CD14-positive monocyte (primary cell): ENCODE measurements at regions not wholly inside any gene's neighbourhood (a gene's known extent, or its start where the extent isn't known, plus 50 kb on each side); places are given as distances from the start of the nearest gene placed in this dataset.

Experiments
- DNase-seq, 3 donors: peaks; one replicate each; pipeline ENCODE4 v3.0.0-alpha.2; 2011 to 2022
- H2AFZ ChIP-seq: 2 replicates; pipeline ENCODE4 v1.6.0; 2012; ENCODE audit warnings: mild to moderate bottlenecking, low read depth, low read length, inconsistent platforms; ENCODE audit not compliant: insufficient read depth, poor library complexity, severe bottlenecking
- H3K27ac ChIP-seq, 2 donors: 1 replicate in 1 of 2; 2 replicates in 1 of 2; pipeline ENCODE4 v1.5.1; 2012 to 2013; ENCODE audit warnings: low read length in 2 of 2, control low read depth in 1 of 2, inconsistent platforms in 1 of 2, low read depth in 1 of 2, mild to moderate bottlenecking in 1 of 2
- H3K27me3 ChIP-seq, 2 donors: one replicate each; pipeline versions ENCODE4 v1.6.0 to v1.6.1; 2011 to 2013; ENCODE audit warnings: low read length in 2 of 2; ENCODE audit not compliant: control insufficient read depth in 2 of 2, insufficient read depth in 2 of 2
- H3K36me3 ChIP-seq, 2 donors: replicated peaks in 1 of 2; 1 replicate in 1 of 2; 2 replicates in 1 of 2; pipeline versions ENCODE4 v1.5.1 to v1.6.1; 2012 to 2013; ENCODE audit warnings: low read length in 2 of 2, control low read depth in 1 of 2, inconsistent platforms in 1 of 2, mild to moderate bottlenecking in 1 of 2; ENCODE audit not compliant: insufficient read depth in 2 of 2, control insufficient read depth in 1 of 2
- H3K4me1 ChIP-seq, 2 donors: 1 replicate in 1 of 2; 2 replicates in 1 of 2; pipeline versions ENCODE4 v1.5.1 to v1.6.1; 2012 to 2013; ENCODE audit warnings: low read length in 2 of 2, control low read depth in 1 of 2, inconsistent platforms in 1 of 2, mild to moderate bottlenecking in 1 of 2, moderate library complexity in 1 of 2; ENCODE audit not compliant: insufficient read depth in 2 of 2, control insufficient read depth in 1 of 2
- H3K4me2 ChIP-seq: replicated peaks from 2 replicates; pipeline ENCODE3; 2012; ENCODE audit warnings: low read length, moderate library complexity, mild to moderate bottlenecking; ENCODE audit not compliant: poor library complexity, severe bottlenecking; ENCODE audit errors: extremely low read depth
- H3K4me3 ChIP-seq, 3 experiments: fragments of 200-600 bp in 1 of 3; sonication (generic) in 1 of 3; replicated peaks in 1 of 3; 1 replicate in 2 of 3; 2 replicates in 1 of 3; pipeline ENCODE4 v1.5.1; 2011 to 2013; ENCODE audit warnings: low read length in 3 of 3, mild to moderate bottlenecking in 3 of 3, control low read depth in 2 of 3, low read depth in 2 of 3, inconsistent platforms in 1 of 3, moderate library complexity in 1 of 3
- H3K79me2 ChIP-seq: 2 replicates; pipeline ENCODE4 v1.6.0; 2012; ENCODE audit warnings: mild to moderate bottlenecking, control low read depth, inconsistent platforms, low read length, moderate library complexity; ENCODE audit not compliant: insufficient read depth
- H3K9ac ChIP-seq: 2 replicates; pipeline ENCODE4 v1.6.0; 2017; ENCODE audit warnings: low read length, mild to moderate bottlenecking; ENCODE audit not compliant: insufficient read depth, poor library complexity, severe bottlenecking
- H3K9me3 ChIP-seq, 2 donors: replicated peaks in 1 of 2; 1 replicate in 1 of 2; 2 replicates in 1 of 2; pipeline versions ENCODE4 v1.5.1 to v1.6.1; 2012 to 2013; ENCODE audit warnings: low read length in 2 of 2, control low read depth in 1 of 2; ENCODE audit not compliant: control insufficient read depth in 1 of 2, insufficient read depth in 1 of 2
- H4K20me1 ChIP-seq: 2 replicates; pipeline ENCODE4 v1.6.0; 2012; ENCODE audit warnings: mild to moderate bottlenecking, low read length, control low read depth, moderate library complexity; ENCODE audit not compliant: insufficient read depth
- H3K27ac Mint-ChIP-seq, 7 donors: one replicate each; pipeline ENCODE4 v1.8.0; 2020; ENCODE audit warnings: mild to moderate bottlenecking in 7 of 7, mixed read lengths in 7 of 7, moderate library complexity in 6 of 7, inconsistent platforms in 2 of 7
- H3K27me3 Mint-ChIP-seq, 3 donors: one replicate each; pipeline ENCODE4 v1.8.0; 2021 to 2022; ENCODE audit warnings: low read depth in 3 of 3, mild to moderate bottlenecking in 3 of 3, mixed read lengths in 3 of 3, moderate library complexity in 3 of 3, inconsistent platforms in 1 of 3
- H3K36me3 Mint-ChIP-seq, 2 donors: one replicate each; pipeline ENCODE4 v1.8.0; 2020; ENCODE audit warnings: mixed read lengths in 2 of 2, inconsistent platforms in 1 of 2, mild to moderate bottlenecking in 1 of 2
- H3K4me1 Mint-ChIP-seq: one replicate; pipeline ENCODE4 v1.8.0; 2020; ENCODE audit warnings: mild to moderate bottlenecking, mixed read lengths
- H3K4me3 Mint-ChIP-seq, 2 donors: one replicate each; pipeline ENCODE4 v1.8.0; 2020; ENCODE audit warnings: mild to moderate bottlenecking in 2 of 2, mixed read lengths in 2 of 2, moderate library complexity in 1 of 2
- H3K9me3 Mint-ChIP-seq, 7 donors: one replicate each; pipeline ENCODE4 v1.8.0; 2020 to 2022; ENCODE audit warnings: mixed read lengths in 7 of 7, mild to moderate bottlenecking in 6 of 7, moderate library complexity in 6 of 7, inconsistent platforms in 2 of 7
- CTCF ChIP-seq: fragments of 200-600 bp; IDR thresholded peaks from one replicate; pipeline ENCODE4 v1.8.0; 2022; ENCODE audit warnings: antibody characterized with exemption, mild to moderate bottlenecking
- WGBS: methylation state at CpG from one replicate; pipeline ENCODE4 v1.1.5; 2013; ENCODE audit warnings: missing lambda C conversion rate; ENCODE audit not compliant: insufficient coverage; 5-methylcytosine and 5-hydroxymethylcytosine counted together
- intact Hi-C, 2 donors: fragments of 100-400 bp; cut with micrococcal nuclease; formaldehyde crosslinking; loops; one replicate each; pipeline versions ENCODE4 v1.15.0 to v1.15.1; 2023

GRCh38 chr2:199057936-199058335 lies 399.8 kb downstream of the SATB2 start:
- no peaks in the 10 kb centered on the region for H3K4me1 Mint-ChIP-seq
- peaks cover 2 to 11% (median 6%) of the 10 kb centered on the region in 7 donors for H3K9me3 Mint-ChIP-seq
- no peaks in the 10 kb centered on the region for H4K20me1 ChIP-seq
- H3K36me3 ChIP-seq: no peaks in the 10 kb centered on the region
- H3K4me3 ChIP-seq: no peak overlapping the region
- H3K4me1 ChIP-seq: no peaks in the 10 kb centered on the region
- no peaks in the 10 kb centered on the region for H3K9me3 ChIP-seq
- WGBS: no CpG with 5 or more reads among the region's 2 CpGs
- H3K27ac ChIP-seq: no peak overlapping the region
- H3K79me2 ChIP-seq: no peaks in the 10 kb centered on the region
- TF ChIP-seq CTCF: no peak
- H3K4me3 Mint-ChIP-seq: no peak overlapping the region
- intact Hi-C loops: no loop called here
- no peaks in the 10 kb centered on the region for H3K27me3 ChIP-seq
- no peaks in the 10 kb centered on the region for H3K36me3 Mint-ChIP-seq
- H3K27ac Mint-ChIP-seq: no peak overlapping the region
- DNase-seq: no peak
- no peak overlapping the region for H3K9ac ChIP-seq
- H3K27me3 Mint-ChIP-seq: peaks cover 0 to 2% (median 0%) of the 10 kb centered on the region in 3 donors
- no peak overlapping the region for H3K4me2 ChIP-seq
- no peak overlapping the region for H2AFZ ChIP-seq

- WGBS: no CpG with 5 or more reads among the region's 2 CpGs
- TF ChIP-seq CTCF: no peak
- Histone ChIP-seq H3K79me2 (no peaks in the 10 kb centered on the region), H3K9me3 (no peaks in the 10 kb centered on the region), H3K9ac (no peak overlapping the region), H3K4me3 (no peak overlapping the region), H3K4me2 (no peak overlapping the region), H3K4me1 (no peaks in the 10 kb centered on the region), H3K27me3 (no peaks in the 10 kb centered on the region), H3K36me3 (no peaks in the 10 kb centered on the region), H3K27ac (no peak overlapping the region), H2AFZ (no peak overlapping the region), H4K20me1 (no peaks in the 10 kb centered on the region)
- DNase-seq: no peak
- Mint-ChIP-seq H3K4me1 (no peaks in the 10 kb centered on the region), H3K27me3 (peaks cover 0 to 2% (median 0%) of the 10 kb centered on the region in 3 donors), H3K27ac (no peak overlapping the region), H3K9me3 (peaks cover 0 to 8% (median 3%) of the 10 kb centered on the region in 7 donors), H3K4me3 (no peak overlapping the region), H3K36me3 (no peaks in the 10 kb centered on the region)
- intact Hi-C loops: no loop called here
Measured at GRCh38 chr2:199055336-199055735, 402.4 kb downstream of the SATB2 start.
